DOHH2 (cell line): ENCODE measurements at regions not wholly inside any gene's neighbourhood (a gene's known extent, or its start where the extent isn't known, plus 50 kb on each side); places are given as distances from the start of the nearest gene placed in this dataset.

Source experiments
- H3F3A ChIP-seq: fragments of 200-600 bp; sonication (generic), shearing (Covaris generic); 2 replicates; pipeline ENCODE4 v1.6.0; 2016; ENCODE audit warnings: antibody characterized with exemption, mild to moderate bottlenecking; ENCODE audit not compliant: control insufficient read depth, insufficient read depth
- H3K27ac ChIP-seq: fragments of 200-600 bp; sonication (generic); 2 replicates; pipeline ENCODE4 v1.5.1; 2014; ENCODE audit warnings: low read depth, mild to moderate bottlenecking, low read length, moderate library complexity
- H3K27me3 ChIP-seq: fragments of 200-600 bp; sonication (generic); 2 replicates; pipeline ENCODE4 v1.6.1; 2014; ENCODE audit warnings: mild to moderate bottlenecking, low read length, mixed read lengths; ENCODE audit not compliant: control insufficient read depth
- H3K36me3 ChIP-seq: fragments of 200-600 bp; sonication (generic); 2 replicates; pipeline ENCODE4 v1.6.1; 2014; ENCODE audit warnings: mild to moderate bottlenecking, low read length, moderate library complexity, mixed read lengths; ENCODE audit not compliant: control insufficient read depth
- H3K4me1 ChIP-seq: fragments of 200-600 bp; sonication (generic); 2 replicates; pipeline ENCODE4 v1.6.1; 2014; ENCODE audit warnings: mild to moderate bottlenecking, low read length, mixed read lengths; ENCODE audit not compliant: control insufficient read depth
- H3K4me2 ChIP-seq: fragments of 200-600 bp; sonication (generic); 2 replicates; pipeline ENCODE4 v1.6.0; 2014; ENCODE audit warnings: mild to moderate bottlenecking, low read length, moderate library complexity
- H3K4me3 ChIP-seq: fragments of 200-600 bp; sonication (generic); 2 replicates; pipeline ENCODE4 v1.5.1; 2014; ENCODE audit warnings: mild to moderate bottlenecking, low read length, mixed read lengths
- H3K79me2 ChIP-seq: fragments of 200-600 bp; sonication (generic); 2 replicates; pipeline ENCODE4 v1.6.1; 2014; ENCODE audit warnings: mild to moderate bottlenecking, low read length, mixed read lengths; ENCODE audit not compliant: control insufficient read depth
- H3K9me2 ChIP-seq: fragments of 200-600 bp; sonication (generic); replicated peaks from 2 replicates; pipeline ENCODE4 v1.6.1; 2014; ENCODE audit warnings: mild to moderate bottlenecking, low read length, mixed read lengths; ENCODE audit not compliant: control insufficient read depth
- H3K9me3 ChIP-seq: fragments of 200-600 bp; sonication (generic); 2 replicates; pipeline ENCODE4 v1.6.1; 2014; ENCODE audit warnings: antibody characterized with exemption, low read length, mixed read lengths; ENCODE audit not compliant: control insufficient read depth, insufficient read depth
- H4K20me1 ChIP-seq: fragments of 200-600 bp; sonication (generic); 2 replicates; pipeline ENCODE4 v1.6.0; 2014; ENCODE audit warnings: low read depth, mild to moderate bottlenecking, antibody characterized with exemption, low read length, moderate library complexity; ENCODE audit not compliant: control insufficient read depth, insufficient read depth
- CTCF ChIP-seq: fragments of 200-600 bp; sonication (generic); IDR thresholded peaks from one replicate; pipeline ENCODE4 v1.5.1; 2014; ENCODE audit warnings: antibody characterized with exemption, mild to moderate bottlenecking, low read depth, low read length; ENCODE audit not compliant: poor library complexity, severe bottlenecking
- EZH2phosphoT487 ChIP-seq: fragments of 200-600 bp; sonication (generic); IDR thresholded peaks from 2 replicates; pipeline ENCODE4 v1.6.1; 2017; ENCODE audit warnings: borderline replicate concordance, mild to moderate bottlenecking, antibody characterized with exemption, low read length, moderate library complexity, mixed read lengths

- Histone ChIP-seq H4K20me1 (no peaks in the 10 kb centered on the region), H3K4me2 (no peak overlapping the region), H3K27me3 (no peaks in the 10 kb centered on the region), H3F3A (no peaks in the 10 kb centered on the region), H3K36me3 (no peaks in the 10 kb centered on the region), H3K9me2 (no peaks in the 10 kb centered on the region), H3K4me1 (peaks cover 7% of the 10 kb centered on the region), H3K9me3 (no peaks in the 10 kb centered on the region), H3K4me3 (no peak overlapping the region), H3K27ac (no peak overlapping the region), H3K79me2 (no peaks in the 10 kb centered on the region)
- TF ChIP-seq CTCF (no peak), EZH2phosphoT487 (no peak)
These were observed 217.9 kb upstream of the AFF2 start for GRCh38 chrX:148282504-148282903.

GRCh38 chrX:148284056-148284455, 216.4 kb upstream of the AFF2 start:
- no peaks in the 10 kb centered on the region for H3F3A ChIP-seq
- H3K4me3 ChIP-seq: no peak overlapping the region
- no peaks in the 10 kb centered on the region for H3K9me3 ChIP-seq
- TF ChIP-seq CTCF (no peak), EZH2phosphoT487 (no peak)
- no peaks in the 10 kb centered on the region for H4K20me1 ChIP-seq
- H3K27me3 ChIP-seq: no peaks in the 10 kb centered on the region
- no peaks in the 10 kb centered on the region for H3K36me3 ChIP-seq
- no peaks in the 10 kb centered on the region for H3K79me2 ChIP-seq
- H3K4me1 ChIP-seq: peaks cover 7% of the 10 kb centered on the region
- H3K9me2 ChIP-seq: no peaks in the 10 kb centered on the region
- H3K4me2 ChIP-seq: no peak overlapping the region
- no peak overlapping the region for H3K27ac ChIP-seq

- Histone ChIP-seq H3K36me3 (no peaks in the 10 kb centered on the region), H3K79me2 (no peaks in the 10 kb centered on the region), H3K27me3 (no peaks in the 10 kb centered on the region), H3F3A (no peaks in the 10 kb centered on the region), H3K4me1 (peaks cover 7% of the 10 kb centered on the region), H3K4me2 (no peak overlapping the region), H3K9me3 (no peaks in the 10 kb centered on the region), H3K4me3 (no peak overlapping the region), H3K27ac (no peak overlapping the region), H4K20me1 (no peaks in the 10 kb centered on the region), H3K9me2 (no peaks in the 10 kb centered on the region)
- TF ChIP-seq CTCF (no peak), EZH2phosphoT487 (no peak)
These were observed 215.6 kb upstream of the AFF2 start for GRCh38 chrX:148284821-148285220.

GRCh38 chrX:148288451-148288850, 212.0 kb upstream of the AFF2 start:
- Histone ChIP-seq H3K79me2 (no peaks in the 10 kb centered on the region), H3K36me3 (no peaks in the 10 kb centered on the region), H3F3A (no peaks in the 10 kb centered on the region), H3K9me3 (no peaks in the 10 kb centered on the region), H3K27ac (no peak overlapping the region), H4K20me1 (no peaks in the 10 kb centered on the region), H3K4me1 (peaks cover 7% of the 10 kb centered on the region), H3K4me2 (no peak overlapping the region), H3K4me3 (no peak overlapping the region), H3K9me2 (no peaks in the 10 kb centered on the region), H3K27me3 (no peaks in the 10 kb centered on the region)
- TF ChIP-seq EZH2phosphoT487 (no peak), CTCF (no peak)
